Bronchial epithelial cell (primary cell): ENCODE measurements at regions not wholly inside any gene's neighbourhood (a gene's known extent, or its start where the extent isn't known, plus 50 kb on each side); places are given as distances from the start of the nearest gene placed in this dataset.

ENCODE experiments used
- DNase-seq: peaks from one replicate; pipeline ENCODE4 v3.0.0-alpha.2; 2010; ENCODE audit warnings: low read depth
- FAIRE-seq: peaks from 2 replicates; lab custom pipeline; 2011; peaks lifted over from hg19 to GRCh38; lab: Jason Lieb, UNC
- H3K27me3 ChIP-seq: 2 replicates; pipeline ENCODE4 v1.5.1; 2011; ENCODE audit warnings: low read length; ENCODE audit not compliant: control insufficient read depth, insufficient read depth
- H3K36me3 ChIP-seq: 2 replicates; pipeline ENCODE4 v1.5.1; 2011; ENCODE audit warnings: low read length; ENCODE audit not compliant: control insufficient read depth, insufficient read depth
- H3K4me3 ChIP-seq: 2 replicates; pipeline ENCODE4 v1.5.1; 2011; ENCODE audit warnings: mild to moderate bottlenecking, low read depth, low read length, control low read depth
- CTCF ChIP-seq: IDR thresholded peaks from 2 replicates; pipeline ENCODE4 v1.5.1; 2011; ENCODE audit warnings: mild to moderate bottlenecking, moderate library complexity, low read length, control low read depth, inconsistent platforms; ENCODE audit not compliant: insufficient read depth, severe bottlenecking

- H3K36me3 ChIP-seq, result no peaks in the 10 kb centered on the region
- H3K27me3 ChIP-seq, result no peaks in the 10 kb centered on the region
- no peak for DNase-seq
- no peak for FAIRE-seq
- no peak overlapping the region for H3K4me3 ChIP-seq
- TF ChIP-seq CTCF, result no peak
Observed at GRCh38 chr4:27819246-27819645, 958.6 kb downstream of the STIM2 start.

- no peak for TF ChIP-seq CTCF
- DNase-seq (no peak), FAIRE-seq (no peak)
- no peaks in the 10 kb centered on the region for H3K27me3 ChIP-seq
- H3K36me3 ChIP-seq, result no peaks in the 10 kb centered on the region
- no peak overlapping the region for H3K4me3 ChIP-seq
Observed at GRCh38 chr4:27828843-27829242, 968.2 kb downstream of the STIM2 start.

GRCh38 chr4:27830251-27830650 lies 969.6 kb downstream of the STIM2 start:
- TF ChIP-seq CTCF, result no peak
- no peaks in the 10 kb centered on the region for H3K36me3 ChIP-seq
- FAIRE-seq (no peak), DNase-seq (no peak)
- H3K4me3 ChIP-seq, result no peak overlapping the region
- no peaks in the 10 kb centered on the region for H3K27me3 ChIP-seq

GRCh38 chr4:27835851-27836250 lies 975.2 kb downstream of the STIM2 start:
- DNase-seq (no peak), FAIRE-seq (no peak)
- no peak overlapping the region for H3K4me3 ChIP-seq
- no peaks in the 10 kb centered on the region for H3K27me3 ChIP-seq
- TF ChIP-seq CTCF, result no peak
- H3K36me3 ChIP-seq, result no peaks in the 10 kb centered on the region

GRCh38 chr4:27836523-27836922 lies 975.9 kb downstream of the STIM2 start:
- no peak for FAIRE-seq
- peak; percentile 29 for DNase-seq
- TF ChIP-seq CTCF, result no peak
- no peaks in the 10 kb centered on the region for H3K36me3 ChIP-seq
- H3K27me3 ChIP-seq, result no peaks in the 10 kb centered on the region
- no peak overlapping the region for H3K4me3 ChIP-seq

GRCh38 chr4:27843776-27844175 lies 983.1 kb downstream of the STIM2 start:
- FAIRE-seq (no peak), DNase-seq (no peak)
- TF ChIP-seq CTCF, result no peak
- Histone ChIP-seq H3K36me3 (no peaks in the 10 kb centered on the region), H3K27me3 (no peaks in the 10 kb centered on the region), H3K4me3 (no peak overlapping the region)
